GM18868 (cell line): ENCODE measurements at regions not wholly inside any gene's neighbourhood (a gene's known extent, or its start where the extent isn't known, plus 50 kb on each side); places are given as distances from the start of the nearest gene placed in this dataset.
"Not testable (repeated sequence)": the region's sequence is repeated elsewhere in the genome, so short reads cannot be mapped to it uniquely, and the experiment has no call there.

Source experiments
- ATAC-seq: cut with Tn5 transposase; IDR thresholded peaks from one replicate; pipeline ENCODE4 v1.9.1; 2021; ENCODE audit warnings: mild to moderate bottlenecking, moderate library complexity; ENCODE audit not compliant: unreplicated experiment

DNA sequence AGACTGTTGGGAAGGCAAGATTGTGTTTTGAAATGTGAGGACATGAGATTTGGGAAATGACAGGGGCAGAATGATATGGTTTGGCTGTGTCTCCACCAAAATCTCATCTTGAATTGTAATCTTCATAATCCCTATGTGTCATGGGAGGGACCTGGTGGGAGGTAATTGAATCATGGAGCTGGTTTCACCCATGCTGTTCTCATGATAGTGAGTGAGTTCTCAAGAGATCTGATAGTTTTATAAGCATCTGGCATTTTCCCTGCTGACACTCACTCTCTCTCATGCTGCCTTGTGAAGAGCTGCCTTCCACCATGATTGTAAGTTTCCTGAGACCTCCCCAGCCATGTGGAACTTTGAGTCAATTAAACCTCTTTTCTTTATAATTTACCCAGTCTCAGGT, 406.2 kb downstream of the KIF20B start:
- ATAC-seq = not testable (repeated sequence)

DNA sequence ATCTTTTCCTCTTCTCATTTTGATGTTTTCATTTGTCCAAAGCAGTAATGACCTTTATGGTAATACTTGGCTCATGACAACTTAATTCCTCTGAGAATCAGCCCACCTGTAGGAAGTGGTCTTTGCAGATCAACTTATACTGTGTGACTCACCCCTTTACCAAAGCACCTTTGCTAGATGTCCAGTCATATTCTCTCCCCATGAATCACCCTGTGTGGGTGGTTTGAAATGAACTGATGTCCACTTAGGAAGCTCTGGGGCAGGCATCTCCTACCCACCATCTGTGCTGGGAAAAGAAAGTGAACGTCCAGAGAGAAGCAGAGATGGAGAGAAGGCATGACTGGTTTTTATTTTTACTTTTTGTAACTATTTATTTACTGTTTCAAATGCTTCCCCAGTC, 410.3 kb downstream of the KIF20B start:
- no peak for ATAC-seq

DNA sequence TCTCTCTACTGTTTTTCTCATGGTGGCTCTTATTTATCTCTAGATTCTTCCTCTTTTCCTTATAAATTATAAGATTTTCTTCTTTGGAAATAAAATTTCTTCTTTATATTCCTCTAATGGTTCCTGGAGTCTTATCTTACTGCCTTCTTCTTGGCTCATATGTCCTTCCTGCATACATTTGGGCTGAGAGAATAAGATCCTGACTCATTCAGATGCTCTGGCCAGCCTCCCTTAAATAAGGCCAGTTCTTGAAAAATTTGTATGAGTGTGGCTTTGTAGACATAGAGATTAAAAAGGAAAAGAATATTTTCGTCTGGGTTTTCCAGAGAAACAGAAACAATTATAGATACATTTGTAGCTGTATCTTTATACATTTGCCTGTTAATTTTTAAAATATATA, 411.3 kb downstream of the KIF20B start:
- ATAC-seq = no peak

DNA sequence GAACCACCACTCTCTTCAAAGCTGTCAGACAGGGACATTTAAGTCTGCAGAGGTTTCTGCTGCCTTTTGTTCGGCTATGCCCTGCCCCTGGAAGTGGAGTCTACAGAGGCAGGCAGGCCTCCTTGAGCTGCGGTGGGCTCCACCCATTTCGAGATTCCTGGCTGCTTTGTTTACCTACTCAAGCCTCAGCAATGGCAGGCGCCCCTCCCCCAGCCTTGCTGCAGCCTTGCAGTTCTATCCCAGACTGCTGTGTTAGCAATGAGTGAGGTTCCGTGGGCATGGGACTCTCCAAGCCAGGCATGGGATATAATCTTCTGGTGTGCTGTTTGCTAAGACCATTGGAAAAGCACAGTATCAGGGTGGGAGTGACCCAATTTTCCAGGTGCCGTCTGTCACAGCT, 417.2 kb downstream of the KIF20B start:
- ATAC-seq = not testable (repeated sequence)

DNA sequence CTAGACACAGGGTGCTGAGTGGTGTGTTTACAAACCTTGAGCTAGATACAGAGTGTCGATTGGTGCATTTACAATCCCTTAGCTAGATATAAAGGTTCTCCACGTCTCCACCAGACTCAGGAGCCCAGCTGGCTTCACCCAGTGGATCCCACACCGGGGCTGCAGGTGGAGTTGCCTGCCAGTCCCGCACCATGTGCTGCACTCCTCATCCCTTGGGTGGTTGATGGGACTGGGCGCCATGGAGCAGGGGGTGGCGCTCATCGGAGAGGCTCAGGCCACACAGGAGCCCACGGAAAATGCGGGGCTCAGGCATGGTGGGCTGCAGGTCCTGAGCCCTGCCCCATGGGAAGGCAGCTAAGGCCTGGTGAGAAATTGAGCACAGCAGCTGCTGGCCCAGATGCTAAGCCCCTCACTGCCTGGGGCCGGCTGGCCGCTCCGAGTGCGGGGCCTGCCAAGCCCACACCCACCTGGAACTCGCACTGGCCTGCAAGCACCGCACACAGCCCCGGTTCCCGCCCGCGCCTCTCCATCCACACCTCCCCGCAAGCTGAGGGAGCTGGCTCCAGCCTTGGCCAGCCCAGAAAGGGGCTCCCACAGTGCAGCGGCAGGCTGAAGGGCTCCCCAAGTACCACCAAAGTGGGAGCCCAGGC, 418.4 kb downstream of the KIF20B start:
- ATAC-seq = not testable (repeated sequence)

DNA sequence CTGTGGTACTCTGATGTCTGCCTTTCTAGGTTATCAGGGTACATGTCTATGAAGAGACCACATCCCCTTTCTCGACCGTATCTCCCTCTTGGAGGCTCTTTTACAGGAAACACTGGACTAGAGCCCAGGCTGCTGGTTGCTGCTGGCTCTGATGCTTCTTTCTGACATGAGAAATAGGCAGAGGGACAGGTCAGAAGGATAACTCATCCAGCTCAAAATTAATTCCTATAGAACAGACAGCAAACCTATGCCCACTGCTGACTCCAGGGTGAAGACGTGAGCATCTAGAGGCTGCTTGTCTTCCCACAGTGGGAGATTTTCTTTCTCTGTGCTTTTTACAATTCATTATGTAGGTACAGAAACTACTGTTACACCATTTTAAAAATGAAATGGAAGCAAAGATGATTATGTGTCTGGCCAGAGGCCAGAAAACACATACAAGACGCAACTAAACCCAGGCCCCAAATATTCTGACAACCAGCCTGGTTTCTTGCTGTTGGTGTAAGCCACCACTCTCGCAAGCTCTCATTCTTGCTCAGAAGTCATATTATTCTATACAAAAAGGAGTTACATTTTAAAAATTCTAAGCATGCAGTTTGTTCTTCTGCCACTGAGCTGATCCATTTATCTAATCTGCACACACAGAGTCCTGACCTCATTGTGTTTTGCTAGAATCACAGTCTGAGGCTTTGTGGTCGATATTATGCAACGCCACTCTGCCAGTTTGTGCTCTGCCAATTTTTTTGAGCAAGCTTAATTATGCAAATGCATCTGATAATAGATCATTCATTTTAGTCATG, 424.3 kb downstream of the KIF20B start:
- no peak for ATAC-seq

DNA sequence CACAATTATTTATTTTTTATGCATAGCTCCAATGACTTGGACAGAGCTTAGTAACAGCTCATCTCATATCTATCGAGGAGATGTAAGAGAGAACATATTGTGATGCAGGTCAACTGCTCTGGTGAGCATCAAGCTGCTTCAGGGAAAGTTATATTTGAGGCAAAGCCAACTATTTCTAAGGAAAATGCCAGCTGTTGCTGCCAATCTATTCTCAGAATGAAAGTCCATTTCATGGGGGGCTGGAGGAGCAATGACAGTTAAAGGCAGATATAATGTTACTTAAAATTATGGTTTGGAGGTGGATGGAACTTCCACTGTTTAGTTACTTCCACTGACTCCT, 424.8 kb downstream of the KIF20B start:
- no peak for ATAC-seq

DNA sequence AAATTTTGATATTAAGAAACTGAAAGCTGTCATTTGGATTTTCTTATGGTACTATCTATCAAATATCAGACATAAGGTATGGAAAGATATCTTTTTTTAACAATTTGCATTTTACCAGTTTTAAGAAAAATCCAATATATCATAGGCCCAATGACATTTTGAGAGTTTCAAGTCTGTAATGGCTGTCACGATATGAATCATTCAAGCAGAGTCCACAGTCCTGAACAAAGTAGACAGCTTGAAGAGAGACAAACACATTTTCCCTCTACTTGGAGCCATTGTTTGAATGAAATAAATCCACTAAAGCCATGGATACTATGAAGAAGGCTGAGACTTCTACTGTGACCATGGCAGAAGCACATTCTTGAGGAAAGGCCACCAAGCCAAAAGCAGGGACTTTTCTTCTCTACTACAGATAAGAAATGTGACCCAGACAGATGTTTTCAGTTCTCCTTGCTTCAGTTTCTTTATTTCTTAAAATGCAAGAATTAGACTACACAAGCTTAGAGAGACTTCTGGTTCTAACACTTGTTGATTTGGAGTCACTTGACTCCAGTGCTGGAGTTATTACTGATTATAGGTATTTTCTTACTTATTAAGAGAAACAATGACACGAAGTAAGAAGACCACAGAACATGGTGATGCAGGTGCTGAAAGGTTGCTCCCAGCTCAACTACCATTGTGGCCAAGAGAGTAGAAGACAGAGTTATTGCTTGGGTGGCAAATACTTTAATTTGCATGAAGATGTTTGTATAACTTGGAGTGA, 429.1 kb downstream of the KIF20B start:
- ATAC-seq = peak; percentile 72

DNA sequence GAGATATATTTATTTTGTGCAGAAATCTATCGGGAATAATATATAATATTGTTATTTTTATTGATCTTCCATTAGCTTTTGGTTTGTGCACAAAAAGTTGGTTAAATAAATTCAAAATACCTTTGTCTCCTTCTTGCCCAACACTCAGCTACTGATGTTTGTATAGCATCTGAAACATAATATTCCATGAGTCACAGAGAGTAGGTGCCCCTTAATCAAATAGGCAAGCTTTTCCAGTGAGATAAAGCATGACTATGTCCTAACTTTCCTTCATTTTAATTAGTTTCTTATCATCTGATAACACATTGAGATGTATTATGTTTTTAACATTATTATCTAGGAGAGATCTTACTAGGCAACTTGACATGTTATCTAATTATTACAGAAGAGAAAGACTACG, 432.2 kb downstream of the KIF20B start:
- ATAC-seq = no peak

DNA sequence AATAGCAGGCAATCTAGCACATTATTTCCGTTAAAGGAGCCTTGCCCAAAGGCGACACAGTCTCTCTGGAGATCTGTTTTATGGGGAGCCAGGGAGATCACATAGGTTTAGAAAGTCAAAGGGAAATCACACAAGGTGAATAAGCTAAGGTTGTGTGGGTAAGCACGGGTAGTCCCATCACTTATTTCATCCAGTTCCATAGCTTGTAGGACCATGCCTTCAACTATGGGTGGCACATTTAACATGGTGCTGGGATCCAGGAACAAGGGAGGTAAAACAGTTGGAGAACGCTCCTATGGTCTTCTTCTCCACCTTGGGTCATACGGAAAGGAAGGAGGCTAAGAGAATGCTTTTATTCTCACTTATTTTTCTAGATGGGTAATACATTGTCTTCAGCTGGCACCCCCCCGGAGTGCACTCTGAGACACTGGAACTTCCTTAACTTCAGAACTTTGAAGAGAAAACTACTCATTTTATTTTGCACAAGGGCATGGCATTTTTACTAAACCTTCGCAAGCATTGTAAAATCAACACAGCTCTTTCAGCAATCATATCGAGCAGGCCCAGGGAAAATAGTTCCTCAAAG, 435.4 kb downstream of the KIF20B start:
- ATAC-seq = no peak

DNA sequence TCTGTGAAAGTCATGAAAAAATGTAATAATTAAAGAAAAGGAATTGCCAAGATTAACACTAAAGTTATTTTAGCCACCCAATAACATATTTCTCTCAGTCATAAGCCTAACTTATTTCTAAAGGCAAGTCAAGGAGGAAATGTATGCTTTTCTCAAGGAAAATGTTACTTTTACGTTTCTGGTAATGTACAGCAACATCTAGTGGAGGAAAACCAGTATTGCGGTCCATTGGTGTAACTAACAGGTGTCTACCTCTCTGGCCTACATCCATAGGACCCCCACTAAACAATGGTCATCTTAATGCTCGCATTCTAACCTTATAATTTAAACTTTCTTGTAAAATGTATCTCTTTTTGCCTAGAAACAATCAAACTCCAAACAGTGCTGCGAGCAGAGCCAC, 437.5 kb downstream of the KIF20B start:
- no peak for ATAC-seq

DNA sequence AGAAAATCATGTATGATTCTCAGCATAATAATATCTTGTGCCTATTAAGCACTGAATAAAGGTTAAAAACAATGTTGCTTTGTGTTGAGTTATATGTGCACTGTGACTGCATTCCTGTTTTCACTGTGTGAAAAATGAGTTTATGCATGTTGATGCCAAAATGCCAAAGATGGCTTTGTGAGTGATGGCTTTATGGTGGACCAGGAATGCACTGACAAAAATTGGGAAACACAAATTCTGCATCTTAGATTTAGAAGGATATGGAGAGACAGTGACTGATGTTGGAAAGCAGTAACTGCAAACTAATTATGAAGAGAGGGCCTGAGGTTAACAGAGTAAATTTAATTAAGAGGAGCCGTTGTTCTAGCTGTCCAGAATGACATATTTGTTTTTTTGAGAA, 440.4 kb downstream of the KIF20B start:
- ATAC-seq = no peak

DNA sequence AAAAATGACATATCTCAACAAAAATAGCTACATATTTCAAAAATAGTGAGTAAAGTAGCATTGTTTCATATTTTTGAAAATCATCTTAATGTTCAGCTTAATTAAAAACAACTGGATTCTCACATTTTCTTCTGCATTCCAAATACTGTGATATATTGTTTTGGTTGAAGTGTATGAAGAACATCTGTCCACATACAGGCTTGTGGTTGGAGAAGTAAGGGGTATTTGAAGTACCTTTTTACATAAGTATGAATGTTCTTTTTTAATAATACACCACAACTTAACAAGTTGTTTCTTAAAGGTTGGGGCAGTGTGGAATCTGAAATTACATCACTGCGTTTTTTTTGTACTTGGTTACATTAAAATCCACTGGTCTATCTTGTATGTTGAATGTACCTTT, 442.5 kb downstream of the KIF20B start:
- ATAC-seq = no peak

DNA sequence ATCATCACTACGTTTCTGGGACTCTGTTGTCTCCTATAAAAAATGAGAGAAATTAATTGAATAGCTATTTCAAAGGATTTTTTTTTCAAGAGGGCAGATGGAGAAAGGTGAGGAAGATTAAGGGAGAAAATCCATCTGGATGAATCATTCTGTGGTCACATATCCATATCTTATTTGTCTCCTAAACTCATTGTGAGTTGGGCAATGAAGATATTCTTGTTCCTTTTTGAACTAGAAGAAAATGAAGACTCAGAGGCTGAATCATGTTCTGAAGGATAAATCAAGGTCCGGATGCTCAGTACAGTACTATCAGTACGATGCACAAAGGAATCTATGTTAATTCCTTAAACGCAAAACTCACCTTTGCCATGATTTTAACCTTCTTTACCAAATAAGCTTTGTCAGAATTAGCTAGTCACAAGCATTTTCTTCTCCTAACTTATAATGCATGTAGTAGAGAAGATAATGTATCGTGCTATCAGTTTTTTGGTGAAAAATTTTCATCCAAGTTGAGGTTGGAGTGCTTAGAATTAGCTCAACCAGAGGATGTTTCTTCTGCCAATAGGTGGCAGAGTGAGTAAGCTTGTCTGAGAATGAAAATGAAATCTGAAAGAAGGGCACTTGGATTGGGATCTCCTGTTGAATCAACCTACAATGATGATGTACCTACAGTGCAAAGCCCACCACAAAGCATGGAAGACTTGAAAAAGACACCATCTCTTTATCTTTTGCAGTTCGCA, 446.9 kb downstream of the KIF20B start:
- no peak for ATAC-seq

DNA sequence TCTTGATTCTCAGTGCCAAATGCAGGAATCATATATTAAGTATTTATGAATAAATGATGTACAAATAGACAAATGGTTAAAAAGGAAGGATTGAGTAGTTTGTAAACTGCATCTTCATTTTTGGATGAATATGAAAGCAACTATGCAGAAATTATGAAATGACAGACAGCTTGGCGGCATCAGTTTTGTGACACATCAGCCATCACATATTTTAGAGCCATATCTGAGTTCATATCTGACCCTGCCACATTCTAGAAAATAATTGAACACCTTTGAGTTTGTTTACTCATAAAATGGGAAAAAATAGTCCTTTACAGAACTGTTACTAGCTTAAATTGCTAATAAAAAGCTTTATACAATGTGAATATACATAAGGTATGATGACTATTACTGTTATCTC, 448.2 kb downstream of the KIF20B start:
- no peak for ATAC-seq

DNA sequence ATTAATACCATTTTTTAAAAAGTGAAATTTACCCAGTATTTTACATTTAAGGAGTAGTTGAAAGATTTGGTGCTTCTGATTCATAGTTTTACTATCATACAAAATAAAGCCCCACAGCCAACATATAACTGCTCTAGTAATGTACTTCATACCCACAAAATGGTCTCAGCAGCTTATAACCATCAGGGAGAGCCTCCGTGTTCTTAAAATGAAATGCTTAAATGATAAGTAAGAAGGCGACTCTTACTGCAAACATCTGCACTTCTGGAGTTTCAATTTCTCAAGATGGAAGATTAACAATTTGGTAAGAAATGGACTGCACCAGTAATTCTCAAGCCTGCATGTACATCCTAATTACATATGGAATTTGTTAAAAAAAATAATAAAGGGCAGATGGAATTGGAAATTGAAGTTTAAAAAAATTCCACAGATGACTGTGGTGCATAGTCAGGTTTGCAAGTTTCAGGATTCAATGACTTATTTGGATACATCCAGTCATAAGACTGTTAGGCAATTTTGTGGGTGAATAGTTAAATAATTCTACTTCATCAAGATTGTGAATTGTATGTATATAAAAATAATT, 461.0 kb downstream of the KIF20B start:
- ATAC-seq = no peak

DNA sequence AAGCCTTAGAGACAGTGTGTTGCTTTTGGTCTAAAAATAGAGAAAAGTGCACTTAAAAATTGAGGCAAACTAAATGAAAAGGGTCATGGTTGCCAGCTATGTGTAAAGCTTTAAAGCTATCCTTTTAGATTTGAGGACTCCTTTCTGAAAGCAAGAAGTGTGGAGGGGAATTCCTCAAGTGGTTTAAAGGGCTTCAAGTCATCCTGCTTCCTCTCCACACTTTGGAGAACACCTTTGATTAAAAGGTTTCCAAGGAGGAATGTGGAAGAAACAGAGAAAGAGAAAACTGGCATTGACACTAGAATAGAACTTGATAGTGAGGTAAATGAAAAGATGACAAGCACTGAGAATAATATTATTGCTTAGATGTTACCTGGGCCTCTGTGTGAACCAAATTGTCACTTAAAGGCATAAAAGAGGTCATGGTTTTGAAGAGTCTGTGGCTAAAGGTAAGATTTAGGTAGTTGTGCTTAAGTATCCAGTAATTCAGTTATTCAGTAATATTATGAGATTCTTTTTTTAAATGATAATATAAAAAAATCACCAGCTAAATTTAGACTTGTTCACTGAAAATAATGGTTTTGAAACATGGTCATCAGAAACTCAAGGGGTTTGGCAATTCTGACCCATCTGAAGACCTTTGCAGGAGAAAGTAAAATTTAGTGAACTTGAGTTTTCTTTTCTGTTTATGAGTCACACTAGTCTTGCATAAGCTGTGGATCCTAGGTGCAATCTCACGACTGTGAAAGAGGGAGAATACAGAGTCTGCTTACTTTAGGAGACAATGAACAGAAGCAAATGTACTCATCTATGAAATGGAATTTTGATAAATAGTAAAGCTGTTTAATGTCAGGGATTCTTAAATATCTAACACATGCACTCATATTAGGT, 466.0 kb downstream of the KIF20B start:
- peak; percentile 86 for ATAC-seq

DNA sequence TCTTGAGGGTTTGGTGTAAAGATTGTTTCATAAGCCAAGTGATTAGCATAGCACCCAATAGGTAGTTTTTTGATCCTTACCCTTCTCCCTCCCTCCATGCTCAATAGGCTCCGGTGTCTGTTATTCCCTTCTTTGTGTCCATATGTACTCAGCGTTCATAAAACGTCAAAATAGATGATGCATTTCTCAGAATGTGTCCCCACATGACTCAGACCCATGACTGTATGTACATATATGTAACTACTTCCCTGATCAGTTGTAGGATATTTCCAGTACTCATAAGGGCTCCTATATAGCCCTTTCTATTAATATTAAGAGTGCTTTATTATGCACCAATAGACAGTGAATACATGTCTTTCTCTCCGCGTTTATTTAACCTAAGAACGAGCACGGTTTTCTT, 466.9 kb downstream of the KIF20B start:
- ATAC-seq = no peak

DNA sequence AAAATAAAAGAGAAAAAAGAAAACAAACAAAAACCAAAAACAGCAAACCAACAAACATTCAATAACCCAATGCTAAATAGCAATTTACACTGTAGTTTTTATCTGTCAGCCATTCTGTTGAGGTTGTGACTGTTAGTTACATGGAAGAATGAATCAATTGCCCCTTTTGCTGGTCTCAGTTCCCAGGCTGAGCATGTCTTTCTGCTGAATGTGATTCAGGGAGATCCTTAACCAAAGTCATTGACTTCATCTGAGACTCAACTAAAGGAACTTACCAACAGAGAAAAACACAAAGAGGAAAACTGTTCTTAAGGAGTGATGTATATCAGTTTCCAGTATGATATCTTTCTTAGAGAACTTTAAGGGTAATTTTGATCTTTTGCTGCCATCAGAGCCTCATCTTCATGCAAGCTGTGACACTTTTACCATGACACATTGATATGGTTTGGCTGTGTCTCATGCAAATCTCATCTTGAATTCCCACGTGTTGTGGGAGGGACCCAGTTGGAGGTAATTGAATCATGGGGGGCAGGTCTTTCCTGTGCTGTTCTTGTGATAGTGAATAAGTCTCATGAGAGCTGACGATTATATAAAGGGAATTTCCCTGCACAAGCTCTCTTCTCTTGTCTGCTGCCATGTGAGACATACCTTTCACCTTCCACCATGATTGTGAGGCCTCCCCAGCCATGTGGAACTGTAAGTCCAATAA, 469.8 kb downstream of the KIF20B start:
- ATAC-seq = no peak
